ENCODE measurements at regions not wholly inside any gene's neighbourhood (a gene's known extent, or its start where the extent isn't known, plus 50 kb on each side); places are given as distances from the start of the nearest gene placed in this dataset.
"Not testable (repeated sequence)": the region's sequence is repeated elsewhere in the genome, so short reads cannot be mapped to it uniquely, and the experiment has no call there.

DNA sequence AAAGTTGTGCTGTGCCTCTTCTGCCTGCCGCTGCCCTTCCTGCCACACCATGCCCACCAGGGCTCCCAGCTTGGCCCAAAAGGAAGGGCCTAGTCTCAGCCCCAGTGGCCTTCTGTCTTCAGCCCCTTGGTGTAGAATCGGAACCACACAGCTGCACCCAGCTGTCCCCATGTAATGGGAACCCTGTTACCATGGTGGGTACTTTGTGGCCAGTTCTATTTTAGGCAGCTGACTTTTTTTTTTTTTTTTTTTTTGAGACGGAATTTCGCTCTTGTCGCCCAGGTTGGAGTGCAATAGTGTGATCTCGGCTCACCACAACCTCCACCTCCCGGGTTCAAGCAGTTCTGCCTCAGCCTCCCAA lies 163.3 kb upstream of the GSE1 start:
- H2BK20ac ChIP-seq (ENCODE audit: low read depth, low read length, poor library complexity, severe bottlenecking) = no peak overlapping the region
- H3T11ph ChIP-seq (ENCODE audit: low read length) = no peak overlapping the region
- no peak overlapping the region for H3K14ac ChIP-seq (ENCODE audit: insufficient read depth, low read length)
- Mint-ChIP-seq H3K4me1 (peaks cover 18 to 34% of the 10 kb centered on the region in 2 experiments), H3K4me3 (no peak overlapping the region), H3K9me3 (no peaks in the 10 kb centered on the region), H3K27ac (no peak overlapping the region), H3K27me3 (ENCODE audit: low read depth) (peaks cover 9% of the 10 kb centered on the region), H3K36me3 (ENCODE audit: insufficient read depth in 1 of 3, low read depth in 3 of 3) (no peaks in the 10 kb centered on the region)
- no peak overlapping the region for H2AFZ ChIP-seq (ENCODE audit: low read length)
- TF ChIP-seq, protein P1, sequence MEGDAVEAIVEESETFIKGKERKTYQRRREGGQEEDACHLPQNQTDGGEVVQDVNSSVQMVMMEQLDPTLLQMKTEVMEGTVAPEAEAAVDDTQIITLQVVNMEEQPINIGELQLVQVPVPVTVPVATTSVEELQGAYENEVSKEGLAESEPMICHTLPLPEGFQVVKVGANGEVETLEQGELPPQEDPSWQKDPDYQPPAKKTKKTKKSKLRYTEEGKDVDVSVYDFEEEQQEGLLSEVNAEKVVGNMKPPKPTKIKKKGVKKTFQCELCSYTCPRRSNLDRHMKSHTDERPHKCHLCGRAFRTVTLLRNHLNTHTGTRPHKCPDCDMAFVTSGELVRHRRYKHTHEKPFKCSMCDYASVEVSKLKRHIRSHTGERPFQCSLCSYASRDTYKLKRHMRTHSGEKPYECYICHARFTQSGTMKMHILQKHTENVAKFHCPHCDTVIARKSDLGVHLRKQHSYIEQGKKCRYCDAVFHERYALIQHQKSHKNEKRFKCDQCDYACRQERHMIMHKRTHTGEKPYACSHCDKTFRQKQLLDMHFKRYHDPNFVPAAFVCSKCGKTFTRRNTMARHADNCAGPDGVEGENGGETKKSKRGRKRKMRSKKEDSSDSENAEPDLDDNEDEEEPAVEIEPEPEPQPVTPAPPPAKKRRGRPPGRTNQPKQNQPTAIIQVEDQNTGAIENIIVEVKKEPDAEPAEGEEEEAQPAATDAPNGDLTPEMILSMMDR (conservative IDR thresholded peaks at IDR 0.05) = no peak
- H3K9ac ChIP-seq (ENCODE audit: extremely low read depth, insufficient read length, low read length) = no peak overlapping the region
- H3K18ac ChIP-seq (ENCODE audit: insufficient read length, low read depth, low read length) = no peak overlapping the region
- no peak for DNase-seq
- WGBS (ENCODE audit: extremely low coverage, insufficient read length, low lambda C conversion rate) = no CpG with 5 or more reads among the region's 7 CpGs
- no peak overlapping the region for H3K23ac ChIP-seq (ENCODE audit: insufficient read length, low read depth, low read length)
- H2BK12ac ChIP-seq (ENCODE audit: insufficient read length, low read depth, low read length) = no peak overlapping the region
- no peaks in the 10 kb centered on the region for H3K79me2 ChIP-seq (ENCODE audit: insufficient read depth, low read length)
- H3K27ac ChIP-seq (ENCODE audit: insufficient read length, low read depth, low read length) = no peak overlapping the region
- H3K56ac ChIP-seq (ENCODE audit: insufficient read length, low read depth, low read length) = no peak overlapping the region
- no peaks in the 10 kb centered on the region; the same call in 1 of the 2 replicates for H3K4me1 ChIP-seq (ENCODE audit: insufficient read depth, low read length)
- no peak overlapping the region for H4K8ac ChIP-seq (replicated peaks; ENCODE audit: insufficient read length, low read depth, low read length)
- H4K5ac ChIP-seq (ENCODE audit: insufficient read length, low read depth, low read length) = no peak overlapping the region
- H4K91ac ChIP-seq (ENCODE audit: insufficient read length, low read depth, low read length) = no peak overlapping the region
- no peak overlapping the region for H3K4me2 ChIP-seq (ENCODE audit: insufficient read depth, insufficient read length, low read length)
- H3K79me1 ChIP-seq (ENCODE audit: insufficient read depth, low read depth, low read length, poor library complexity, severe bottlenecking) = no peaks in the 10 kb centered on the region
- H4K20me1 ChIP-seq (ENCODE audit: control insufficient read depth, insufficient read depth, insufficient read length) = peaks cover 6% of the 10 kb centered on the region
- H3K23me2 ChIP-seq (ENCODE audit: insufficient read length, low read depth, low read length, poor library complexity, severe bottlenecking) = no peaks in the 10 kb centered on the region
- H2BK120ac ChIP-seq (ENCODE audit: low read depth, low read length, poor library complexity, severe bottlenecking) = no peak overlapping the region
- no peak overlapping the region for H2BK5ac ChIP-seq (ENCODE audit: insufficient read length, low read length)
- no peaks in the 10 kb centered on the region for H3K27me3 ChIP-seq (ENCODE audit: insufficient read depth, low read length)
- H3K4ac ChIP-seq (ENCODE audit: low read depth, low read length) = no peak overlapping the region
- no peak overlapping the region for H2BK15ac ChIP-seq (ENCODE audit: low read depth, low read length)
- H3K9me3 ChIP-seq (ENCODE audit: control insufficient read depth, low read depth, low read length) = no peaks in the 10 kb centered on the region
- H2AK5ac ChIP-seq (ENCODE audit: insufficient read length, low read length) = no peak overlapping the region

DNA sequence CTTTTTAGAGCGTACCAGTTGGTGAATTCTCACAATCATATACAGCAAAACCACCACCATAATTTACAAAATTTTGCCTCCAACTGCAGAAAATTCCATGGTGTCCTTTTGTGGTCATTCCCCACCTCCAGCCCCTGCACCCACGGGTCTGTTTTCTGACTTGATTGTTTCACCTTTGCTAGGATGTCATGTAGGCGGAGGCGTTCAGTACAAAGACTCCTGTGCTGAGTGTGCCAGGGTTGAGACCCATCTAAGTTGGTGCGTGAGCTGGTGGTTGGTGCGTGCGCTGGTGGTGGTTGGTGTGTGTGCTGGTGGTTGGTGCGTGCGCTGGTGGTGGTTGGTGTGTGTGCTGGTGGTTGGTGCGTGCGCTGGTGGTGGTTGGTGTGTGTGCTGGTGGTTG lies 162.0 kb upstream of the GSE1 start:
- peaks cover 24 to 40% of the 10 kb centered on the region in 2 experiments for H3K4me1 Mint-ChIP-seq
- H2BK12ac ChIP-seq (ENCODE audit: insufficient read length, low read depth, low read length); H3K27ac ChIP-seq (ENCODE audit: insufficient read length, low read depth, low read length); H2BK15ac ChIP-seq (ENCODE audit: low read depth, low read length); H4K91ac ChIP-seq (ENCODE audit: insufficient read length, low read depth, low read length); H3T11ph ChIP-seq (ENCODE audit: low read length); H3K9me3 ChIP-seq (ENCODE audit: control insufficient read depth, low read depth, low read length); H3K9ac ChIP-seq (ENCODE audit: extremely low read depth, insufficient read length, low read length); H4K5ac ChIP-seq (ENCODE audit: insufficient read length, low read depth, low read length); H3K23me2 ChIP-seq (ENCODE audit: insufficient read length, low read depth, low read length, poor library complexity, severe bottlenecking); H3K79me2 ChIP-seq (ENCODE audit: insufficient read depth, low read length); H3K14ac ChIP-seq (ENCODE audit: insufficient read depth, low read length); H3K79me1 ChIP-seq (ENCODE audit: insufficient read depth, low read depth, low read length, poor library complexity, severe bottlenecking); H3K4me1 ChIP-seq (ENCODE audit: insufficient read depth, low read length); H2BK5ac ChIP-seq (ENCODE audit: insufficient read length, low read length); H3K23ac ChIP-seq (ENCODE audit: insufficient read length, low read depth, low read length); H3K4ac ChIP-seq (ENCODE audit: low read depth, low read length); H3K36me3 Mint-ChIP-seq (ENCODE audit: insufficient read depth in 1 of 3, low read depth in 3 of 3); H3K56ac ChIP-seq (ENCODE audit: insufficient read length, low read depth, low read length); H3K4me3 Mint-ChIP-seq; H3K18ac ChIP-seq (ENCODE audit: insufficient read length, low read depth, low read length); H4K20me1 ChIP-seq (ENCODE audit: control insufficient read depth, insufficient read depth, insufficient read length); DNase-seq; H2BK120ac ChIP-seq (ENCODE audit: low read depth, low read length, poor library complexity, severe bottlenecking); H3K9me3 Mint-ChIP-seq; H3K27me3 ChIP-seq (ENCODE audit: insufficient read depth, low read length); H2AK5ac ChIP-seq (ENCODE audit: insufficient read length, low read length); H4K8ac ChIP-seq (replicated peaks; ENCODE audit: insufficient read length, low read depth, low read length); H2AFZ ChIP-seq (ENCODE audit: low read length); H3K27ac Mint-ChIP-seq; H2BK20ac ChIP-seq (ENCODE audit: low read depth, low read length, poor library complexity, severe bottlenecking); H3K4me2 ChIP-seq (ENCODE audit: insufficient read depth, insufficient read length, low read length): not testable (repeated sequence)
- WGBS (ENCODE audit: extremely low coverage, insufficient read length, low lambda C conversion rate) = no CpG with 5 or more reads among the region's 11 CpGs
- H3K27me3 Mint-ChIP-seq (ENCODE audit: low read depth) = peaks cover 17% of the 10 kb centered on the region

Data from H9 (cell line).